ENCODE measurements at regions not wholly inside any gene's neighbourhood (a gene's known extent, or its start where the extent isn't known, plus 50 kb on each side); places are given as distances from the start of the nearest gene placed in this dataset.

DNA sequence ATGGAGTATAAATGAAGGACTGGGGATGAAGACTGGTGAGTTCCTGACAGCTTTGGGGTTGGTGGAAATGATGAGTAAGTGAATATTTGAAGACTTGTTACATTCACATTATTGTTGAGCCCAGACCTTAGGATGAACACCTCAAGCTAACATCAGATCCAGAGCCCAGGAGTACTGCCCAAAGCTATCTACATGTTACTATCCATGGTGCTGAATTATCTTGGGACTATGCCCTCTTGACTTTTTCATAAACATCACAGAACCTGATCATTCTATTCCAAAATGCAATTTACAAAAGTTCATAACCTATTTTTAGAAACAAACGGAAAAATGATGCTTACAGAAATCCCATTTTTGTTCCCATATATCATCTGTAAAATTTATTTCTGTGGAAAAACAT, 613.3 kb downstream of the TUSC7 start:
- DNase-seq: no peak

DNA sequence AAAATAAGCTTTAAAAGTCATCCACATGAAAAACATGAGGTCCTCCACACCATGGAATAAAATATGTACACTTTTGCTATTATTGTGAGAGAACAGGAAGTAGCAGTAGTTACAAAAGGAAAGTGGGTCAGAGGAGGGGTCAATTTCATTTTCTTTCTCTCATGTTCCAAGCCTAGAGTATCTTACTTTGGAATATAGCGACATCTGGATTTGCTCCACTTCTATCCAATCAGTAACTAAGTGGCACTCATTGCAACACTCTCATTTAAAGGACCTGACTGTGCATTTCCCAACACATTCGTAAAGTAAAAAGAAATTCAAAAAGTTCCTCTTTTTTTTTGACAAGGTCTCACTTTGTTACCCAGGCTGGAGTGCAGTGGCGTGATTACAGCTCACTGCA, 637.3 kb downstream of the TUSC7 start:
- no peak for DNase-seq

- DNase-seq: no peak
These were observed 639.3 kb downstream of the TUSC7 start for GRCh38 chr3:117348884-117349283.

DNA sequence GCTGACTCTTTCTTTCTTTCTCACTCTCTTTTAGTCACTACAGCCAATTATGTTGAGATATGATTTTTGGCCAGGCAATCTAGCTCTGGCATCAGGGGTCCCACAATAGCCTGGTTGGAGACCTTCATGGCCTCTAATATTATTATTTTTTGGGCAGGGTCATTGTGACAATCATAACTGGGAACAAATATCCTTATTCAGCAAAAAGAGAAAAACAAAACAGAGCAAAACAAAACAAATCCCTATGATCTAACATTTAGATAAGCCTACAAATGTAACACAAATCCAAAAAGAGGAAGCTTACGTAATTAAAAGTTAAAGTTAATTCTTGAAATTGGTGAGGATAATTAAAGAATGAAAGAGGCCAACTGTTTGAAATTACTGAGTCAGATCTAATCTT, 640.0 kb downstream of the TUSC7 start:
- no peak for DNase-seq

- no peak for DNase-seq
These were observed 640.8 kb downstream of the TUSC7 start for GRCh38 chr3:117350371-117350770.

- no peak for DNase-seq
These were observed 646.0 kb downstream of the TUSC7 start for GRCh38 chr3:117355566-117355965.

DNA sequence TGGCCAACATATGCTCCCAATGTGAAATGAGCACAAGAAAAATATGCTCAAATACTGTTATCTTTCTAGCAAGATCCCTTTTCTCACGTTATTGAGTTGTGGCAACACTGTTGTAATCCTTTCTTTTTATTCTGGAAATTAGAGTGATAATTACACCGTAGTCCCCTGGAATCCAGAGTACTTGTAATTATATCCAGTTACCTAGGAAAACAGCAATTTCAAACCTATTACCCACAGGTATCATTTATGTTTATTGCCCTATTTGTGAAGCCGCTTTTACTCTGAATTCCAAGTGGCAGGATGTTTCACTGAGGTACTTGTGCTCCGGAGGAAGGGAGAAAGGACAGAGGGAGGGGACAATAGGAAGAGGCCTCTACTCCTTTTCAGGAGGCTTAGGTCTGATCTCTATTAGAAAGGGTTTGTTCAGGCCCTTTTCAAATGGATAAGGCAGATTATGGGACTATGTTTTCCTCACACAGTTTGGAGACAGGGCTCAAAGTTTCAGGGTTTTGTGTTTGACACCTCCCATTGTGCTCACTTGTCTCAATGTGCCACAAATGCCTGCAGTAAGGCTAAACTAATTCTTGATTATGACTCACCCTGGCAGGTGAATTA, 646.6 kb downstream of the TUSC7 start:
- no peak for DNase-seq

GRCh38 chr3:117358717-117359314, 649.2 kb downstream of the TUSC7 start:
- no peak for DNase-seq

DNA sequence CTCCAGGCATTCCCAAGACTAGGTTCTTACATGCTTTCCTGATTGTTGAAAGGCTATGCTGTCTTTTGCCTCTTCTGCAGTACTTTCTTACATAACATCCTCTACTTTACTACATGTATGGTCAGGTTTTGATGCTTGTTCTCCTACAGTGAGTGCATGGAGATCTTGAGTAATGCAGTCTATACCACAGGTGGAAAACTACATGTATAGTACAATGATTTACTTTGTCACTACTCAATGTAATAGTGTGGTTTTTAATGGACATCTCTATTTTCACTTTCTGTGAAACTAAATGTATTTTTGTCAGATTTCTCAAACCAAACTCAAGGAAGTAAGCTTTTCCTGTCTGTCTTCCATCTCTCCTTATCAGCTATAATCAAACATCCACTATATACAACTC, 657.0 kb downstream of the TUSC7 start:
- no peak for DNase-seq

DNA sequence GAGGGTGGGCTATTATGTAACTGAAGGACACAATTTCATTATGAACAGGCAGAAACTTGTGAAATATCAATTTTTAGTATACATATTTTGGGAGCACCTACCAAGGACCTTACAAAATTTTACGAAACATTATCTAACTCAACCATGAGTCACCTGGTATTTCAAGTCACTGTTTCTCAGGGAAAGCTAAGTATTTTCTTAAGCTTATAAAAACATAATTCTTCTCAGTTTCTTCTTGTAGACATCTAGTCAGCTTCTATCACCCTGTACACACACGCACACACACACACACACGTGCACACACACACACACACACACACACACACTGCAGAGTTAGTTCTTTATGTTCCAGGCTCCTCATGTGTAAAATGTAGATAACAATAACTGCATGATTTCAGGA, 658.3 kb downstream of the TUSC7 start:
- no peak for DNase-seq

- no peak for DNase-seq
These were observed 671.1 kb downstream of the TUSC7 start for GRCh38 chr3:117380631-117381030.

DNA sequence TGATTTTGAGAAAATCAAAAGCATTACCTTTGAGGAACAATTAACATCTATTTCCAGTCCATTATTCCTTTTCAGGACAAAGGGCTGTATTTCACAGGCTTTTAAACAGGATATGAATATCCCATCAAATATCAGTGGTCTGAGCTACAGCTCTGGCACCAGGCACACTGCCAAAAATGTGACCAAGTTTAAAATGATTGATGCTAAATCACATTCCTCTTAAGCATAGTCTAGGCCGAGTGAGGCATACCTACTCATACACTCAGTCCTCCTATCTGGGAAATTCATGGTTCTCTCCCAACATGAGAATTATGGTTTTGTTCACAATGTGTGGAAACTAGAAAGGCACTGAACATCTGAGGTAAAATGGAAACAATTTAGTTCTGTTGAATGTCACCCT, 683.5 kb downstream of the TUSC7 start:
- DNase-seq: no peak

GRCh38 chr3:117398141-117398899, 688.7 kb downstream of the TUSC7 start:
- no peak for DNase-seq

GRCh38 chr3:117399311-117400078, 689.9 kb downstream of the TUSC7 start:
- DNase-seq: no peak

GRCh38 chr3:117400303-117400702, 690.7 kb downstream of the TUSC7 start:
- no peak for DNase-seq

- DNase-seq: no peak
These were observed 694.6 kb downstream of the TUSC7 start for GRCh38 chr3:117404141-117404540.

DNA sequence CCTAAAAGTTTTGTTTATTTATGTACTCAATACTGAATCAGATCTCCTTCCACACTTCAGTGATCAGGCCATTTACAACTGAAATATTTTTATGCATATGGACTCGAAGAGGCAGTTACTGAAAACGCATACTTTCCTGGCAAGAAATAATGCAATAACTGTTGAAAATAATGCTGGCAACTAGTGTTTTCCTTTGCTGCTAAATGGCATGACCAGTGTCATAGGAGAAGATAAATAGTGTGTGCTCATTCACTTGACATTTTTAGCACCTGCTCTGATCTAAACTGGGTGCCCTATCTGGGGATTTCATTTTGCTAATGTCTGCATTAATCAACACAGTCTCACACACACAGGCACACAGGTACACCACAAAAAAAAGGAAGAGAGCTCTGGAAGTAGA, 695.2 kb downstream of the TUSC7 start:
- no peak for DNase-seq

DNA sequence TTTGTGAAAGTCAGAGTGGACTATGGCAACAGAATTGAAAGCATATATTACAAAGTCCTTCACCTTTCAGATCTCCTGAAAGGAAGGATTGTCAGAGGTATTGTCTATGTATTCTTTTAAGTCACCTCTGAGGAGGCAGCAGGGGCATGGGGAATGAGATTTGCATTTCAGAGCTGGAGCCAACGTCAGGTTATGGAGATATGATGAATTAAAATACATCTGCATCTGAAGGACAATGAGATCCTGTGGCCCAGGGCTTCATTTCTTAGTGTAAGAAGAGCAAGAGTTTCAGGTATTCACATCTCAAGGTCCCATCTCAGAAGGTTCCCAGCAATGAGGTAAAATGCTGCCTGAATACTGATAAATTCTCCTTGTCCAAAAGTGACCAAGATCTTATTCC, 695.8 kb downstream of the TUSC7 start:
- DNase-seq: no peak

DNA sequence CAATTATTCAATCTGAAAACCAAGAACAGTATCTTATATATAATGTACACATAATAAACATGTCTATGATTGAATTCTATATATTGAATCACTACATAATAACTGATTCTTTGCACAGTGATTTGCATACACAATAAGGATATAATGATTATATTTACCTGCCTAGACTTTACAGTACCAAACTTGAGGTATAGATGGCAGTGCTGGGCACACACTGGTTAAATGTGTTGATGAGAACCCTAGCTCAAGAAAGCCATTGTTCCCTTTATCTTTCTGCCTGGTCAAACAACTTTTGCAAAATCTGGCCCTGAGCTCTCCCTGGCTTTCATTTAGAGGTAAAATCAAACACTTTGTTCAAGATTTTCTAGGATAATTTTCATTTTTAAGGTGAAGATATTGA, 697.7 kb downstream of the TUSC7 start:
- peak; percentile 11 for DNase-seq

GRCh38 chr3:117408811-117409210, 699.2 kb downstream of the TUSC7 start:
- peak; percentile 10 for DNase-seq

DNA sequence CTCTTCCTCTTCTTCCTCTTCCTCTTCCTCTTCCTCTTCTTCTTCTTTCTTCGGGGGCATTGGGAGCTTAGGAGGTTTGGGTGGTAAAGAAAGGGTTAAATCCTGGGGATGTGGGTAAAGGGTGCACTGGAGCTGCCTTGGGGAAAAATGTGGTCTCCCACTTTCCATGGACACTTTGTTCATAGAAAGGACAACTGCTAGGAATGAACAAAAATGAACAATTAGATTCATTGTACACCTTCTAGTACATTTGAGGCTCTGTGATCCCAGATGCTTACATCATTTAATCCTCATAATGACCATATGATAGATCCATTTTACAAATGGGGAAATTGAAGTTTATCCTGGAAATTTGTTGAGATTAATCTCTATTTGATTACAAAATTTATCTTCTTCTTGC, 699.7 kb downstream of the TUSC7 start:
- no peak for DNase-seq

DNA sequence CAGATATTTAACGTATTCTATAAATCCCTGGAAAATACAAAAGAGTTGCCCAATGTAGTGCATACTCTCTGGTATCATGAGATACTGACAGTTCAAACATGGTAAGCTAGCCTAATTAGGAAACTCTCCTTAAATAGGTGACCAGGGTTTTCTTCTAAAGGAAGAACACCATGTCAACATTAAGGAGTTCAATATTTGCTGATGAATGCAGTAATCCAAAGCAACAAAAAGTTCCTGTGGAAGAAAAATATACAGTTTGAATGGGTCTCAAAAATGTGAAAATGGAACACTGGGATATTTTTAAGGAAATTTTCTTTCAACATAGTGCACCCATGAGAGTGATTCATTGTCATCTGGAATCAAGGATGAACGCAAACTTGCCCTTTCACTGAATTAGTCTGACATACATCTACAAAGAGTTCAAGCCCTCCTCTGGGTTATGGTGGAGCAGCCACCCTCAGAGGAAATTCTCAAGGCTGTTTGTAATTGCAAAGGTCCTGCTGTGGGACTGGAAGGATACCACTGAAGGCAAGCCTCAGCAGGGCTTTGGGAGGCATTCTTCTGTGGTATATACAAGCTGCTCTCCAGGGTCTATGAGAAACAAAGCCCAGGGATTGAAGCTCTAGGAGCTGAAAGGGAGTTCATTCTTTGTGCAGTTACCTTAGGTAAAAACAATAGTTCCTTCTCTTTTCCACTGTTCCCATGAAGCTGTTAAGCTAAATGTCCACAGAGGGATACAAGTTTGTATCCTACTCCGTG, 700.3 kb downstream of the TUSC7 start:
- no peak for DNase-seq

DNA sequence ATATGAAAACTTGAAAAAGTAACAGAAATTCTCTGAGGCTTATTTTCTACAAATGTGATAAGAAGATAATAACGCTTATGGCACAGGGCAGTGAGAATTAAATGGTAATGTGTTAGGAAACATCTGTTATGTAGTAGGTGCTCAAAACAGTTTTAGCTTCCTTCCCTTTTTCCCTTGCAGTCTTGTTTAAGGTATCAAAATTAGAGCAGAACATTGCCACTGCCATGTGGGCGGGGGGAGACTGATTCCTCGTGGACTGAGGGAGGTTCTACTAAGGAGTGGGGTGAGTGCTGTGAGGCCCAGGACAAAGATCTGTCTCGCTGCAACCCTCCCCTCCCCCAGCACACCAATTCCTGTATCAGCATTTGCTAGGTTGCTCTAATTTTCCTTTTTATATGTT, 702.4 kb downstream of the TUSC7 start:
- DNase-seq: no peak

All from HCEC 1CT (cell line).